SK-N-SH (cell line): ENCODE measurements at regions not wholly inside any gene's neighbourhood (a gene's known extent, or its start where the extent isn't known, plus 50 kb on each side); places are given as distances from the start of the nearest gene placed in this dataset.
"Not testable (repeated sequence)": the region's sequence is repeated elsewhere in the genome, so short reads cannot be mapped to it uniquely, and the experiment has no call there.

ENCODE experiments used
- FOXM1 ChIP-seq: IDR thresholded peaks from 2 replicates; pipeline ENCODE4 v1.4.0; 2012; ENCODE audit warnings: low read depth, mild to moderate bottlenecking
- RXRA ChIP-seq: IDR thresholded peaks from 2 replicates; pipeline ENCODE4 v1.4.0; 2012; ENCODE audit warnings: low read depth, mild to moderate bottlenecking, borderline replicate concordance
- TF ChIP-seq, protein P1 (sequence below): IDR thresholded peaks from 2 replicates; pipeline ENCODE4 v1.4.0; 2012; ENCODE audit warnings: low read depth, borderline replicate concordance
- TF ChIP-seq, protein P2 (sequence below): IDR thresholded peaks from 2 replicates; pipeline ENCODE4 v1.4.0; 2012; ENCODE audit warnings: low read depth, borderline replicate concordance
- TF ChIP-seq, protein P3 (sequence below): fragments of 200-600 bp; sonication (generic); IDR thresholded peaks from 2 replicates; pipeline ENCODE4 v1.6.1; 2017; ENCODE audit warnings: antibody characterized with exemption, mild to moderate bottlenecking, moderate library complexity
- TF ChIP-seq, protein P4 (sequence below): IDR thresholded peaks from 2 replicates; pipeline ENCODE4; 2012

DNA sequence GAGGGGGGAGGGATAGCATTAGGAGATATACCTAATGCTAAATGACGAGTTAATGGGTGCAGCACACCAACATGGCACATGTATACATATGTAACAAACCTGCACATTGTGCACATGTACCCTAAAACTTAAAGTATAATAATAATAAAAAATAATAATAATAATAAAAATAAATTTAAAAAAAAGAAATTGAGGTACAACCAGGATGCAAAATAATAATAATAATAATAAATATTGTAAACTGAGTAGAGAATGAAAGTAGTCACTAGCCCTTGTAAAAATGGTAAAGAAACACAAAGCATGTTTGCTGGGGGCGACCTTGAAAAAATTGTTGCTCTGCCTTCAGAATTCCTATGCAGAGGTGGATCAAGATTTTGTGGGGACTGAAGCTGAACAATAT lies 249.7 kb upstream of the RBMS3 start:
- TF ChIP-seq, protein P1, sequence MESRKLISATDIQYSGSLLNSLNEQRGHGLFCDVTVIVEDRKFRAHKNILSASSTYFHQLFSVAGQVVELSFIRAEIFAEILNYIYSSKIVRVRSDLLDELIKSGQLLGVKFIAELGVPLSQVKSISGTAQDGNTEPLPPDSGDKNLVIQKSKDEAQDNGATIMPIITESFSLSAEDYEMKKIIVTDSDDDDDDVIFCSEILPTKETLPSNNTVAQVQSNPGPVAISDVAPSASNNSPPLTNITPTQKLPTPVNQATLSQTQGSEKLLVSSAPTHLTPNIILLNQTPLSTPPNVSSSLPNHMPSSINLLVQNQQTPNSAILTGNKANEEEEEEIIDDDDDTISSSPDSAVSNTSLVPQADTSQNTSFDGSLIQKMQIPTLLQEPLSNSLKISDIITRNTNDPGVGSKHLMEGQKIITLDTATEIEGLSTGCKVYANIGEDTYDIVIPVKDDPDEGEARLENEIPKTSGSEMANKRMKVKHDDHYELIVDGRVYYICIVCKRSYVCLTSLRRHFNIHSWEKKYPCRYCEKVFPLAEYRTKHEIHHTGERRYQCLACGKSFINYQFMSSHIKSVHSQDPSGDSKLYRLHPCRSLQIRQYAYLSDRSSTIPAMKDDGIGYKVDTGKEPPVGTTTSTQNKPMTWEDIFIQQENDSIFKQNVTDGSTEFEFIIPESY, result not testable (repeated sequence)
- TF ChIP-seq, protein P2, sequence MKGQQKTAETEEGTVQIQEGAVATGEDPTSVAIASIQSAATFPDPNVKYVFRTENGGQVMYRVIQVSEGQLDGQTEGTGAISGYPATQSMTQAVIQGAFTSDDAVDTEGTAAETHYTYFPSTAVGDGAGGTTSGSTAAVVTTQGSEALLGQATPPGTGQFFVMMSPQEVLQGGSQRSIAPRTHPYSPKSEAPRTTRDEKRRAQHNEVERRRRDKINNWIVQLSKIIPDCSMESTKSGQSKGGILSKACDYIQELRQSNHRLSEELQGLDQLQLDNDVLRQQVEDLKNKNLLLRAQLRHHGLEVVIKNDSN, result not testable (repeated sequence)
- not testable (repeated sequence) for TF ChIP-seq RXRA, FOXM1
- TF ChIP-seq, protein P3, sequence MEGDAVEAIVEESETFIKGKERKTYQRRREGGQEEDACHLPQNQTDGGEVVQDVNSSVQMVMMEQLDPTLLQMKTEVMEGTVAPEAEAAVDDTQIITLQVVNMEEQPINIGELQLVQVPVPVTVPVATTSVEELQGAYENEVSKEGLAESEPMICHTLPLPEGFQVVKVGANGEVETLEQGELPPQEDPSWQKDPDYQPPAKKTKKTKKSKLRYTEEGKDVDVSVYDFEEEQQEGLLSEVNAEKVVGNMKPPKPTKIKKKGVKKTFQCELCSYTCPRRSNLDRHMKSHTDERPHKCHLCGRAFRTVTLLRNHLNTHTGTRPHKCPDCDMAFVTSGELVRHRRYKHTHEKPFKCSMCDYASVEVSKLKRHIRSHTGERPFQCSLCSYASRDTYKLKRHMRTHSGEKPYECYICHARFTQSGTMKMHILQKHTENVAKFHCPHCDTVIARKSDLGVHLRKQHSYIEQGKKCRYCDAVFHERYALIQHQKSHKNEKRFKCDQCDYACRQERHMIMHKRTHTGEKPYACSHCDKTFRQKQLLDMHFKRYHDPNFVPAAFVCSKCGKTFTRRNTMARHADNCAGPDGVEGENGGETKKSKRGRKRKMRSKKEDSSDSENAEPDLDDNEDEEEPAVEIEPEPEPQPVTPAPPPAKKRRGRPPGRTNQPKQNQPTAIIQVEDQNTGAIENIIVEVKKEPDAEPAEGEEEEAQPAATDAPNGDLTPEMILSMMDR, result not testable (repeated sequence)
- TF ChIP-seq, protein P4, sequence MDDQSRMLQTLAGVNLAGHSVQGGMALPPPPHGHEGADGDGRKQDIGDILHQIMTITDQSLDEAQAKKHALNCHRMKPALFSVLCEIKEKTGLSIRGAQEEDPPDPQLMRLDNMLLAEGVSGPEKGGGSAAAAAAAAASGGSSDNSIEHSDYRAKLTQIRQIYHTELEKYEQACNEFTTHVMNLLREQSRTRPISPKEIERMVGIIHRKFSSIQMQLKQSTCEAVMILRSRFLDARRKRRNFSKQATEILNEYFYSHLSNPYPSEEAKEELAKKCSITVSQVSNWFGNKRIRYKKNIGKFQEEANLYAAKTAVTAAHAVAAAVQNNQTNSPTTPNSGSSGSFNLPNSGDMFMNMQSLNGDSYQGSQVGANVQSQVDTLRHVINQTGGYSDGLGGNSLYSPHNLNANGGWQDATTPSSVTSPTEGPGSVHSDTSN, result not testable (repeated sequence)
